DND-41 (cell line): ENCODE measurements at regions not wholly inside any gene's neighbourhood (a gene's known extent, or its start where the extent isn't known, plus 50 kb on each side); places are given as distances from the start of the nearest gene placed in this dataset.

Experiments used
- ATAC-seq: fragments of 200-7000 bp; cut with Tn5 transposase; 3 replicates; pipeline ENCODE4 v1.9.1; 2021; ENCODE audit warnings: low read depth; ENCODE audit not compliant: insufficient read depth
- DNase-seq: peaks from one replicate; pipeline ENCODE4 v3.0.0-alpha.2; 2020
- H2AFZ ChIP-seq: 2 replicates; pipeline ENCODE4 v1.6.0; 2012; ENCODE audit warnings: low read depth, low read length
- H3K27ac ChIP-seq: 2 replicates; pipeline ENCODE4 v1.5.1; 2012; ENCODE audit warnings: low read length, inconsistent platforms
- H3K27me3 ChIP-seq: fragments of 200-600 bp; sonication (generic); 2 replicates; pipeline ENCODE4 v1.6.0; 2012; ENCODE audit warnings: low read length, mild to moderate bottlenecking, inconsistent platforms; ENCODE audit not compliant: insufficient read depth, poor library complexity
- H3K36me3 ChIP-seq: 2 replicates; pipeline ENCODE4 v1.5.1; 2012; ENCODE audit warnings: low read length, inconsistent platforms; ENCODE audit not compliant: insufficient read depth
- H3K4me1 ChIP-seq: 2 replicates; pipeline ENCODE4 v1.5.1; 2012; ENCODE audit warnings: mild to moderate bottlenecking, low read length; ENCODE audit not compliant: insufficient read depth
- H3K4me2 ChIP-seq: 2 replicates; pipeline ENCODE4 v1.6.0; 2012; ENCODE audit warnings: mild to moderate bottlenecking, moderate library complexity, low read length, inconsistent platforms; ENCODE audit not compliant: insufficient read depth
- H3K4me3 ChIP-seq, 2 experiments: fragments of 200-600 bp in 1 of 2; shearing (Covaris generic) in 1 of 2; 2 replicates each; pipeline ENCODE4 v1.5.1; 2012 to 2016; ENCODE audit warnings: inconsistent platforms in 2 of 2, low read length in 2 of 2, mild to moderate bottlenecking in 2 of 2, low read depth in 1 of 2, moderate library complexity in 1 of 2
- H3K79me2 ChIP-seq: 2 replicates; pipeline ENCODE4 v1.6.0; 2012; ENCODE audit warnings: low read length, inconsistent platforms; ENCODE audit not compliant: insufficient read depth
- H3K9ac ChIP-seq: 2 replicates; pipeline ENCODE4 v1.6.0; 2012; ENCODE audit warnings: low read depth, mild to moderate bottlenecking, inconsistent platforms, low read length, moderate library complexity
- H3K9me3 ChIP-seq: 2 replicates; pipeline ENCODE4 v1.5.1; 2012; ENCODE audit warnings: low read length, moderate library complexity, mild to moderate bottlenecking, inconsistent platforms; ENCODE audit not compliant: insufficient read depth, severe bottlenecking
- H4K20me1 ChIP-seq: 2 replicates; pipeline ENCODE4 v1.6.0; 2012; ENCODE audit warnings: low read length; ENCODE audit not compliant: insufficient read depth
- EZH2 ChIP-seq: IDR thresholded peaks from 3 replicates; pipeline ENCODE4 v1.6.1; 2012; ENCODE audit warnings: borderline replicate concordance, low read depth, mild to moderate bottlenecking, moderate library complexity, low read length, inconsistent platforms; ENCODE audit not compliant: severe bottlenecking
- TF ChIP-seq, protein P1 (sequence below): IDR thresholded peaks from 2 replicates; pipeline ENCODE4 v1.5.1; 2012; ENCODE audit warnings: borderline replicate concordance, low read length, moderate library complexity, mild to moderate bottlenecking; ENCODE audit not compliant: poor library complexity, severe bottlenecking; ENCODE audit errors: extremely low read depth

DNA sequence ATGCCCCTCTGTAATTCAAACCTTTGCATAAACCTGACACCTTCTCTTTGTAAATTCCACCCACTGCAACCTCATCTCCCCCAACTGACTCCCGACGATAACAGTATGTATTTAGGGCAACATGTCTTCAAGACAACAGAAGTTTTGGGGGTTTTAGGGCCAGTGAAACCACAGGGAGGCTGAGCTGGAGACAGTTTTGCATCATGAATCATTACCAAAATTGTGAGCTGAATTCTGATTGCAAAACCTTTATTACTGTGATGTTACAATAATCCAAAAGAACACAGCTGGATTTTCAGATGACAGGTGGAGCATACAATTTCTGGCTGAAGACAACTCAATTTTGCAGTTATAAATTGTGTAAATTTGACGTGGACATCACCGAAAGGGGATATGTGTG lies 281.3 kb upstream of the TTC14 start:
- H3K9ac ChIP-seq: no peak overlapping the region
- H3K36me3 ChIP-seq: no peaks in the 10 kb centered on the region
- H3K4me3 ChIP-seq: no peak overlapping the region
- TF ChIP-seq, protein P1, sequence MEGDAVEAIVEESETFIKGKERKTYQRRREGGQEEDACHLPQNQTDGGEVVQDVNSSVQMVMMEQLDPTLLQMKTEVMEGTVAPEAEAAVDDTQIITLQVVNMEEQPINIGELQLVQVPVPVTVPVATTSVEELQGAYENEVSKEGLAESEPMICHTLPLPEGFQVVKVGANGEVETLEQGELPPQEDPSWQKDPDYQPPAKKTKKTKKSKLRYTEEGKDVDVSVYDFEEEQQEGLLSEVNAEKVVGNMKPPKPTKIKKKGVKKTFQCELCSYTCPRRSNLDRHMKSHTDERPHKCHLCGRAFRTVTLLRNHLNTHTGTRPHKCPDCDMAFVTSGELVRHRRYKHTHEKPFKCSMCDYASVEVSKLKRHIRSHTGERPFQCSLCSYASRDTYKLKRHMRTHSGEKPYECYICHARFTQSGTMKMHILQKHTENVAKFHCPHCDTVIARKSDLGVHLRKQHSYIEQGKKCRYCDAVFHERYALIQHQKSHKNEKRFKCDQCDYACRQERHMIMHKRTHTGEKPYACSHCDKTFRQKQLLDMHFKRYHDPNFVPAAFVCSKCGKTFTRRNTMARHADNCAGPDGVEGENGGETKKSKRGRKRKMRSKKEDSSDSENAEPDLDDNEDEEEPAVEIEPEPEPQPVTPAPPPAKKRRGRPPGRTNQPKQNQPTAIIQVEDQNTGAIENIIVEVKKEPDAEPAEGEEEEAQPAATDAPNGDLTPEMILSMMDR: no peak
- TF ChIP-seq EZH2: no peak
- no peak overlapping the region for H2AFZ ChIP-seq
- no peak overlapping the region for H3K27ac ChIP-seq
- H3K27me3 ChIP-seq: no peaks in the 10 kb centered on the region
- DNase-seq (no peak), ATAC-seq (no peak)
- H3K79me2 ChIP-seq: no peaks in the 10 kb centered on the region
- H3K9me3 ChIP-seq: no peaks in the 10 kb centered on the region
- no peak overlapping the region for H3K4me2 ChIP-seq
- no peaks in the 10 kb centered on the region for H4K20me1 ChIP-seq
- H3K4me1 ChIP-seq: no peaks in the 10 kb centered on the region

DNA sequence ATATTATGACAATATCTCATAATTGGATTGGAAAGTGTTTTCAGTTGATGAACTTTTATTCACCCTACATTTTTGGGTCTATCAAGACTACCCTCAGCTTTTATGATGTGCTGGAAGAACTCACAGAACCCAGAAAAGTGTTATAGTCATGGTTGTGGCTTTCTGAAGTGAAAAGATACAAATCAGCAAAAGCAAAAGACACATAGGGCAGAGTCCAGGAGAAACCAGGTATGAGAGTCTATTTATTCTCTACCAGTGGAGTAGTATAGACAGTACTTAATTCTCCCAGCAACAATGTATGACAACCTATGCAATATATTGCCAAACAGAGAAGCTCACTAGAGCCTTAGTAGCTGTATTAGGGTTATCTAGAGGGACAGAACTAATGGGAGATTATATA lies 280.4 kb upstream of the TTC14 start:
- Histone ChIP-seq H3K27me3 (no peaks in the 10 kb centered on the region), H3K27ac (no peak overlapping the region), H3K4me3 (no peak overlapping the region), H3K9ac (no peak overlapping the region), H4K20me1 (no peaks in the 10 kb centered on the region), H3K4me1 (no peaks in the 10 kb centered on the region), H3K36me3 (no peaks in the 10 kb centered on the region), H3K4me2 (no peak overlapping the region), H2AFZ (no peak overlapping the region), H3K79me2 (no peaks in the 10 kb centered on the region), H3K9me3 (no peaks in the 10 kb centered on the region)
- ATAC-seq: no peak
- DNase-seq: no peak
- TF ChIP-seq, protein P1: no peak
- no peak for TF ChIP-seq EZH2

DNA sequence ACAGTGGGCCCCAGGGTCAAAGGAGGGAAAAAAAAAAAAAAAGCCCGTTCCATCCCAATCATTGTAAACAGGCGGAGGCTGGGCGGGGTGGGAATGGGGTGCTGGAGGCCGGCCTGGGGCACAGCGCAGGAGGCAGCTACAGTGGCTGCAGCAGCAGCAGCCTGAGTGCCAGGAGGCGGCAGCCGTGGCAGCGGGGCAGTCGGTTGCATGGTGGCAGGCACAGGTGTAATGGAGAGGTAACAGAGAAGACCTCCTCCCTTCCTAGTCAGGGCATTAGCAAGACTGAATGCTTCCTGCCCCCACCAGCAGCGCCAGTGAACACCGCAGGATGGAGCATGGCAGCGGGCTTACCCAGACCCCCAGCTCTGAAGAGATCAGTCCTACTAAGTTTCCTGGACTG lies 279.1 kb upstream of the TTC14 start:
- no peak for TF ChIP-seq EZH2
- TF ChIP-seq, protein P1: no peak
- no peaks in the 10 kb centered on the region for H4K20me1 ChIP-seq
- H3K36me3 ChIP-seq: no peaks in the 10 kb centered on the region
- H3K9ac ChIP-seq: no peak overlapping the region
- no peak overlapping the region for H2AFZ ChIP-seq
- ATAC-seq (no peak), DNase-seq (no peak)
- H3K4me1 ChIP-seq: no peaks in the 10 kb centered on the region
- H3K27me3 ChIP-seq: no peaks in the 10 kb centered on the region
- H3K4me3 ChIP-seq: no peak overlapping the region
- H3K27ac ChIP-seq: no peak overlapping the region
- H3K9me3 ChIP-seq: no peaks in the 10 kb centered on the region
- H3K4me2 ChIP-seq: no peak overlapping the region
- H3K79me2 ChIP-seq: no peaks in the 10 kb centered on the region

DNA sequence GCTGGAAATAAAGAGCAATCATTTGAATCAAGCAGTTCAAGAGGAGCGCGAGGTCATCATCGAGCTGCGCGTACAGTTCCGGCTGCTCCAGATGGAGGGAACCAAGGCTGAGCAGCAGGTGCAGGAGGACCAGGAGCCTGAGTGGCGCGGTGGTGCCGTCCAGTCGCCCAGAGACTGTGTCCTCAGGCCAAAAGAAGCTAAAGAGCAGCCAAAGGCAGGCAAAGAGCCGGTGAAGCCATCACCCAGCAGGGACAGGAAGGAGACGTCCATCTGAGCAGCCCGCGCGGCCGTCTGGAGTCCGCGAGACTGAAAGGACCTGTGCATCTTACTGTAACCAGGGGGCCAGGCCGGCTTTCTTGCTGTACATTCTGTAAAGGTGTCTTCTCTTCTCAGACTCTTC lies 277.2 kb upstream of the TTC14 start:
- Histone ChIP-seq H4K20me1 (no peaks in the 10 kb centered on the region), H3K9ac (no peak overlapping the region), H3K4me2 (no peak overlapping the region), H3K79me2 (no peaks in the 10 kb centered on the region), H3K27me3 (no peaks in the 10 kb centered on the region), H3K4me1 (no peaks in the 10 kb centered on the region), H3K9me3 (no peaks in the 10 kb centered on the region), H2AFZ (no peak overlapping the region), H3K27ac (no peak overlapping the region), H3K4me3 (no peak overlapping the region), H3K36me3 (no peaks in the 10 kb centered on the region)
- TF ChIP-seq, protein P1: no peak
- TF ChIP-seq EZH2: no peak
- DNase-seq: no peak
- ATAC-seq: no peak
